ENCODE measurements at regions not wholly inside any gene's neighbourhood (a gene's known extent, or its start where the extent isn't known, plus 50 kb on each side); places are given as distances from the start of the nearest gene placed in this dataset.

GRCh38 chr16:73347500-73348375 is 299.8 kb upstream of the ZFHX3 start:
- no peak overlapping the region for H2BK5ac ChIP-seq (ENCODE audit: low read depth, low read length, poor library complexity, severe bottlenecking)
- H3K9me3 ChIP-seq (ENCODE audit: control insufficient read depth, low read length), result no peaks in the 10 kb centered on the region
- no peak overlapping the region for H3K4me2 ChIP-seq (ENCODE audit: low read length, poor library complexity, severe bottlenecking)
- H3K18ac ChIP-seq (ENCODE audit: low read depth in 1 of 2, low read length in 2 of 2), result no peak overlapping the region
- H3K9ac ChIP-seq (ENCODE audit: low read length), result no peak overlapping the region
- peak overlapping the region in 1 of 2 experiments; percentile 20 for H3K14ac ChIP-seq (ENCODE audit: low read length in 2 of 2)
- H2BK120ac ChIP-seq (ENCODE audit: low read depth, low read length), result no peak overlapping the region
- H2BK15ac ChIP-seq (ENCODE audit: low read depth, poor library complexity, severe bottlenecking), result no peak overlapping the region
- no peaks in the 10 kb centered on the region for H3K79me1 ChIP-seq (replicated peaks; ENCODE audit: low read length, poor library complexity, severe bottlenecking)
- no peak overlapping the region for H3K4ac ChIP-seq (ENCODE audit: low read depth in 1 of 2, low read length in 2 of 2)
- H4K8ac ChIP-seq (ENCODE audit: low read length), result no peak overlapping the region
- no peak for DNase-seq
- no peak overlapping the region for H3K27ac ChIP-seq (ENCODE audit: low read length, poor library complexity, severe bottlenecking)
- H4K91ac ChIP-seq (ENCODE audit: low read length), result no peak overlapping the region
- no peak overlapping the region for H3K23ac ChIP-seq (ENCODE audit: low read length in 2 of 2)
- H2AK5ac ChIP-seq (ENCODE audit: low read length, severe bottlenecking), result no peak overlapping the region
- WGBS, result 62% methylated on average over 7 of the region's 7 CpGs
- H3K27me3 ChIP-seq (ENCODE audit: control insufficient read depth in 1 of 2, insufficient read depth in 1 of 2, low read length in 2 of 2), result no peaks in the 10 kb centered on the region
- no peak overlapping the region for H3K4me3 ChIP-seq (ENCODE audit: insufficient read depth in 1 of 2, low read depth in 1 of 2, low read length in 2 of 2)
- no peaks in the 10 kb centered on the region for H3K4me1 ChIP-seq (ENCODE audit: control insufficient read depth, insufficient read depth, low read depth, low read length)
- H2AFZ ChIP-seq (ENCODE audit: low read depth, low read length), result no peak overlapping the region
- H2BK12ac ChIP-seq (ENCODE audit: low read length in 2 of 2), result no peak overlapping the region
- H3K36me3 ChIP-seq (ENCODE audit: control insufficient read depth in 1 of 2, insufficient read depth in 2 of 2, low read depth in 1 of 2, low read length in 2 of 2), result no peaks in the 10 kb centered on the region

DNA sequence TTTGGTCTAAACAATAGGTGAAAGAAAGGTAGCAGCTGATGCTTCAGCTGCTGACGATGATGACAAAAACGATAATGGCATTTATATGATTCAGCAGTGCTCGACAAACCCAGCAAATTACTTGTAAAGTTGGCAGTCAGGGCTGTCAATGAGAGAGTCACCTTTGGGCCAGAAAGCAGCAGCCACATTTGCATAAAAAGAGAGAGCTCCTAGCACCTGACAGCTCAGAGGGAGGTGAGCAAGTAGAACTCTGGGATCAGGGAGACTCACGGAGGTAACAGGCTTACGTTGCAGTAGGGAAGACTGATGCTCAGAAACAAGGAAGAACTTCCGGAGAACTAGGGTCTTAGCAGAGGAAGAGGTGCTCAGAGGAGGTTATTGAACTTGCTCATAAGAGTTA is 291.9 kb upstream of the ZFHX3 start:
- Histone ChIP-seq H3K27me3 (ENCODE audit: control insufficient read depth in 1 of 2, insufficient read depth in 1 of 2, low read length in 2 of 2) (no peaks in the 10 kb centered on the region), H3K9ac (ENCODE audit: low read length) (no peak overlapping the region), H4K91ac (ENCODE audit: low read length) (no peak overlapping the region), H3K4me2 (ENCODE audit: low read length, poor library complexity, severe bottlenecking) (no peak overlapping the region), H2AFZ (ENCODE audit: low read depth, low read length) (no peak overlapping the region), H3K79me1 (replicated peaks; ENCODE audit: low read length, poor library complexity, severe bottlenecking) (no peaks in the 10 kb centered on the region), H3K9me3 (ENCODE audit: control insufficient read depth, low read length) (peaks cover 5% of the 10 kb centered on the region), H3K18ac (ENCODE audit: low read depth in 1 of 2, low read length in 2 of 2) (no peak overlapping the region), H3K4me3 (ENCODE audit: insufficient read depth in 1 of 2, low read depth in 1 of 2, low read length in 2 of 2) (no peak overlapping the region), H3K27ac (ENCODE audit: low read length, poor library complexity, severe bottlenecking) (no peak overlapping the region), H2BK120ac (ENCODE audit: low read depth, low read length) (no peak overlapping the region), H2AK5ac (ENCODE audit: low read length, severe bottlenecking) (no peak overlapping the region), H3K4me1 (ENCODE audit: control insufficient read depth, insufficient read depth, low read depth, low read length) (no peaks in the 10 kb centered on the region), H2BK15ac (ENCODE audit: low read depth, poor library complexity, severe bottlenecking) (no peak overlapping the region), H4K8ac (ENCODE audit: low read length) (no peak overlapping the region), H3K14ac (ENCODE audit: low read length in 2 of 2) (no peak overlapping the region), H3K4ac (ENCODE audit: low read depth in 1 of 2, low read length in 2 of 2) (no peak overlapping the region), H3K36me3 (ENCODE audit: control insufficient read depth in 1 of 2, insufficient read depth in 2 of 2, low read depth in 1 of 2, low read length in 2 of 2) (no peaks in the 10 kb centered on the region), H2BK5ac (ENCODE audit: low read depth, low read length, poor library complexity, severe bottlenecking) (no peak overlapping the region), H2BK12ac (ENCODE audit: low read length in 2 of 2) (no peak overlapping the region), H3K23ac (ENCODE audit: low read length in 2 of 2) (no peak overlapping the region)
- no peak for DNase-seq
- 78% methylated on average over 6 of the region's 6 CpGs for WGBS

DNA sequence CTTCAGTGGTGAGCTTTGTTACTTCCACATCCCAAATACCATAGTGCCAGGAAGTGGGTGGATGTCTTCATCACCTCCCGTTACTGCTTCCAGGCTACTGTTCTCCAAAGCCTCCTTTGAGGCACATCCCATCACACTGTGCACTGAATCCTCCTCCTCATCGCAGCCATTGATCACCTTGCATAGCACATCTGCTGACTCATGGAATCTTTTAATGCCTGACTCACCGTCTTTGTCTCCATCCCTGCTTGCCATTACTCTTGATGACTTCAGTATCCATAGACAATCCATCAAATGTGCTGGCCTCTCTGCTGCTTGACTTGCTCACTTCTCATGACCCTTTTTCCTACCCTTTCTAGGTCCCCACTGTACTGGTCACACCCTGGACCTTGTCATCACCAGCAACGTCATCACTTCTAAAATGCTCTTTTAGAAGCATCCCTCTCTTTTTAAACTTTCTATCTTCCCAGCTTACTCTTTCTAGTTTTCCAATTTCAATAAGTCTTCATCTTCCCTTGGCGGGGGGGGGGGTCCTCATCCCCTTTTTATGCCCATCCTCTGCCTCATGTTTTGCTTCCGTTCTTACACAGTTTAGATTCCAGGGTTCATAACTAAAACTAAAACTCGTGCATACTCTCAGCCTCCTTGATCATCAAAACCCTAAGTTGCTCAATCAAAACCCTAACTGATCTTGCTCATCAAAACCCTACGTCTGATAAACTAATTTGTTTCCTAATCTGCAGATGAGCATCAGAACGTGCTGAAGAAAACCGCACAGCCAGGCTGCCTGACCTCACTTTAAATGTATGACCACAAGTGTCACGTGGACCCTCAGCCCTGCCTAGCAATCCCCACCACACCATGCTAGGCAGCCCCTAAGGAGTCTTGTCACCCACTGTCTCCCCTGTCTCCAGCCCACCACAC is 289.7 kb upstream of the ZFHX3 start:
- H3K4me1 ChIP-seq (ENCODE audit: control insufficient read depth, insufficient read depth, low read depth, low read length), result no peaks in the 10 kb centered on the region
- no peak overlapping the region for H2BK120ac ChIP-seq (ENCODE audit: low read depth, low read length)

More for the DNA sequence above, 289.7 kb upstream of the ZFHX3 start:
- no peak overlapping the region for H3K18ac ChIP-seq (ENCODE audit: low read depth in 1 of 2, low read length in 2 of 2)
- no peak overlapping the region for H4K8ac ChIP-seq (ENCODE audit: low read length)
- no peak overlapping the region for H4K91ac ChIP-seq (ENCODE audit: low read length)
- peaks cover 5% of the 10 kb centered on the region for H3K9me3 ChIP-seq (ENCODE audit: control insufficient read depth, low read length)
- no peak overlapping the region for H3K4me3 ChIP-seq (ENCODE audit: insufficient read depth in 1 of 2, low read depth in 1 of 2, low read length in 2 of 2)
- no peak overlapping the region for H3K4me2 ChIP-seq (ENCODE audit: low read length, poor library complexity, severe bottlenecking)
- H3K9ac ChIP-seq (ENCODE audit: low read length), result no peak overlapping the region
- H3K36me3 ChIP-seq (ENCODE audit: control insufficient read depth in 1 of 2, insufficient read depth in 2 of 2, low read depth in 1 of 2, low read length in 2 of 2), result no peaks in the 10 kb centered on the region
- 66% methylated on average over 11 of the region's 11 CpGs for whole genome bisulfite sequencing
- no peak overlapping the region for H2BK15ac ChIP-seq (ENCODE audit: low read depth, poor library complexity, severe bottlenecking)
- no peak overlapping the region for H2AFZ ChIP-seq (ENCODE audit: low read depth, low read length)
- H3K79me1 ChIP-seq (replicated peaks; ENCODE audit: low read length, poor library complexity, severe bottlenecking), result no peaks in the 10 kb centered on the region
- no peak overlapping the region for H2BK12ac ChIP-seq (ENCODE audit: low read length in 2 of 2)
- H3K27me3 ChIP-seq (ENCODE audit: control insufficient read depth in 1 of 2, insufficient read depth in 1 of 2, low read length in 2 of 2), result no peaks in the 10 kb centered on the region
- H3K14ac ChIP-seq (ENCODE audit: low read length in 2 of 2), result no peak overlapping the region
- no peak overlapping the region for H2BK5ac ChIP-seq (ENCODE audit: low read depth, low read length, poor library complexity, severe bottlenecking)
- no peak for DNase-seq
- H2AK5ac ChIP-seq (ENCODE audit: low read length, severe bottlenecking), result no peak overlapping the region
- H3K4ac ChIP-seq (ENCODE audit: low read depth in 1 of 2, low read length in 2 of 2), result no peak overlapping the region
- H3K27ac ChIP-seq (ENCODE audit: low read length, poor library complexity, severe bottlenecking), result no peak overlapping the region
- H3K23ac ChIP-seq (ENCODE audit: low read length in 2 of 2), result no peak overlapping the region

All from mesenchymal stem cell (in vitro differentiated cells and primary cell).